Cardiac fibroblast (primary cell): ENCODE measurements at regions not wholly inside any gene's neighbourhood (a gene's known extent, or its start where the extent isn't known, plus 50 kb on each side); places are given as distances from the start of the nearest gene placed in this dataset.
"Not testable (repeated sequence)": the region's sequence is repeated elsewhere in the genome, so short reads cannot be mapped to it uniquely, and the experiment has no call there.

Experiments used
- DNase-seq, 2 donors: peaks; one replicate each; pipeline versions ENCODE4 v3.0.0 to v3.0.0-alpha.2; 2010; ENCODE audit warnings: low read depth in 2 of 2
- H3K4me3 ChIP-seq, 2 donors: replicated peaks in 1 of 2; 1 replicate in 1 of 2; 2 replicates in 1 of 2; pipeline ENCODE4 v1.5.1; 2011; ENCODE audit warnings: low read depth in 2 of 2, low read length in 2 of 2, mild to moderate bottlenecking in 2 of 2, moderate library complexity in 1 of 2
- TF ChIP-seq, protein P1 (sequence below): IDR thresholded peaks from one replicate; pipeline ENCODE4 v1.5.1; 2011; ENCODE audit warnings: low read depth, mild to moderate bottlenecking, low read length, inconsistent platforms

- TF ChIP-seq, protein P1, sequence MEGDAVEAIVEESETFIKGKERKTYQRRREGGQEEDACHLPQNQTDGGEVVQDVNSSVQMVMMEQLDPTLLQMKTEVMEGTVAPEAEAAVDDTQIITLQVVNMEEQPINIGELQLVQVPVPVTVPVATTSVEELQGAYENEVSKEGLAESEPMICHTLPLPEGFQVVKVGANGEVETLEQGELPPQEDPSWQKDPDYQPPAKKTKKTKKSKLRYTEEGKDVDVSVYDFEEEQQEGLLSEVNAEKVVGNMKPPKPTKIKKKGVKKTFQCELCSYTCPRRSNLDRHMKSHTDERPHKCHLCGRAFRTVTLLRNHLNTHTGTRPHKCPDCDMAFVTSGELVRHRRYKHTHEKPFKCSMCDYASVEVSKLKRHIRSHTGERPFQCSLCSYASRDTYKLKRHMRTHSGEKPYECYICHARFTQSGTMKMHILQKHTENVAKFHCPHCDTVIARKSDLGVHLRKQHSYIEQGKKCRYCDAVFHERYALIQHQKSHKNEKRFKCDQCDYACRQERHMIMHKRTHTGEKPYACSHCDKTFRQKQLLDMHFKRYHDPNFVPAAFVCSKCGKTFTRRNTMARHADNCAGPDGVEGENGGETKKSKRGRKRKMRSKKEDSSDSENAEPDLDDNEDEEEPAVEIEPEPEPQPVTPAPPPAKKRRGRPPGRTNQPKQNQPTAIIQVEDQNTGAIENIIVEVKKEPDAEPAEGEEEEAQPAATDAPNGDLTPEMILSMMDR = no peak
- H3K4me3 ChIP-seq = no peak overlapping the region
- DNase-seq = no peak
Observed at GRCh38 chr3:63132461-63133250, 145.5 kb upstream of the SYNPR start.

DNA sequence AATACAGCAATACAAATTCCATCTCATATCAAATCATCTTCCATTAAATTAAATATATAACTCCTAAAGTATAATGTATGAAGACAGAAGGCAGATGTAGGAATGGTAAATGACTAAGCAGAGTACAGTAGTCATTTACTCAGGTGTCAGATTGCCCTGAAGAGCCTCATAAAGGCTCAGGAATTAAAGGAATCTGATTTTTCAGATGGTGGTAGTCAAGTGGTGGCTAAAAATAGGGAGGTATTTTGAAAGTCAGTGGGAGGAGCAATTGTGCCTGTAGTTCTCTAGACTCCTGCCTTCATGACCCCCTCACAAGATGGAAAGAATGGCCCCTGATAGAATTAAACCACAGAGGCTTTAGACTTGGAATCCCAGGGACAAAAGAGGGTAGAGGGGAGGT, 142.7 kb upstream of the SYNPR start:
- TF ChIP-seq, protein P1 = no peak
- H3K4me3 ChIP-seq = no peak overlapping the region
- no peak for DNase-seq

DNA sequence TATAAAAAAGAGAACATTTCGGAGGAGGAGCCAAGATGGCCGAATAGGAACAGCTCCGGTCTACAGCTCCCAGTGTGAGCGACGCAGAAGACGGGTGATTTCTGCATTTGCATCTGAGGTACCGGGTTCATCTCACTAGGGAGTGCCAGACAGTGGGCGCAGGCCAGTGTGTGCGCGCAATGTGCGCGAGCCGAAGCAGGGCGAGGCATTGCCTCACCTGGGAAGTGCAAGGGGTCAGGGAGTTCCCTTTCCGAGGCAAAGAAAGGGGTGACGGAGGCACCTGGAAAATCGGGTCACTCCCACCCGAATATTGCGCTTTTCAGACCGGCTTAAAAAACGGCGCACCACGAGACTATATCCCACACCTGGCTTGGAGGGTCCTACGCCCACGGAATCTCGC, 141.9 kb upstream of the SYNPR start:
- DNase-seq, H3K4me3 ChIP-seq: not testable (repeated sequence)

- no peak for DNase-seq
- H3K4me3 ChIP-seq = no peak overlapping the region
- TF ChIP-seq, protein P1 = no peak
Observed at GRCh38 chr3:63142681-63143080, 135.4 kb upstream of the SYNPR start.

- TF ChIP-seq, protein P1 = no peak
- DNase-seq = no peak
- no peak overlapping the region for H3K4me3 ChIP-seq
Observed at GRCh38 chr3:63146154-63146553, 132.0 kb upstream of the SYNPR start.

- TF ChIP-seq, protein P1 = no peak
Observed at GRCh38 chr3:63150880-63151279, 127.2 kb upstream of the SYNPR start.

DNA sequence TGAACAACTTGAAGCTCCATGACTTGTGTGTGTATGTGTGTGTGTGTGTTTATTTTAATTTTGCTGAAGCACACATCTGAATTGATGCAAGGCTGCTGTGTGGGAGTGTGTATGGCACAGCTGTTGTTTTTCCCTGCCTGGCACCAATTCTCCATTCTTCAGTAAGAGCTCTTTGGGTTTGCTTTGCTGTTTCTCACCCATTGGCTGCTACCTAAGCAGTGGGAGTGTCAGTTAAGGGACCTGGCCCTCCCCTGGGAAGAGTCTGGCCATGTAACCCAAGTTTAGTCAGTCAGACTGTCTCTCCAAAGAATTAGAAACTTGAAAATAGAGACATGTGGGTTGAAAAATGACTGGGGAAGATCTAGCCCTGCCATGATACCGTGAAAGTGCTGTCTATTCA, 126.2 kb upstream of the SYNPR start:
- no peak overlapping the region for H3K4me3 ChIP-seq

More at GRCh38 chr3:63150880-63151279, 127.2 kb upstream of the SYNPR start:
- DNase-seq = no peak
- H3K4me3 ChIP-seq = no peak overlapping the region

More for the DNA sequence above, 126.2 kb upstream of the SYNPR start:
- TF ChIP-seq, protein P1 = no peak
- DNase-seq = no peak
